ENCODE measurements at regions not wholly inside any gene's neighbourhood (a gene's known extent, or its start where the extent isn't known, plus 50 kb on each side); places are given as distances from the start of the nearest gene placed in this dataset.

DNA sequence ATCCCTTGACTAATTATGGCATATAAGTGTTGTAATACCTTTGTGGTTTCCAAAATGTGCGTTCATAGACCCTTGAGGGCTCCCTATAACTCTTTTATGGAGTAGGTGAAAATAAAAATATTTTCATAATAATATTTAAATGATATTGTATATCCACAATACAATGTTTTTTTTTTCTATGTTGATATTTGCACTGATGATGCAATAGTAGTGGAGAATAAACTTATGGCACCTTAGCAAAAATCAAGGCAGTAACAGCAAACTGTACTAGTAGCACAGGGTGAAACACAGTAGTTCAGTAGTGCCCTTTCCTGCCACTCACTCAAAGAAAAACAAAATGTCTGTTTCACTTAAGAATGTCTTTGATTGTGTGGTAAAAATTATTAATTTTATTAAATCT is 465.3 kb downstream of the C4orf33 start:
- ATAC-seq = no peak

- ATAC-seq = no peak
These were observed 466.1 kb downstream of the C4orf33 start for GRCh38 chr4:129561886-129562671.

GRCh38 chr4:129565214-129565613 is 469.3 kb downstream of the C4orf33 start:
- ATAC-seq = no peak

DNA sequence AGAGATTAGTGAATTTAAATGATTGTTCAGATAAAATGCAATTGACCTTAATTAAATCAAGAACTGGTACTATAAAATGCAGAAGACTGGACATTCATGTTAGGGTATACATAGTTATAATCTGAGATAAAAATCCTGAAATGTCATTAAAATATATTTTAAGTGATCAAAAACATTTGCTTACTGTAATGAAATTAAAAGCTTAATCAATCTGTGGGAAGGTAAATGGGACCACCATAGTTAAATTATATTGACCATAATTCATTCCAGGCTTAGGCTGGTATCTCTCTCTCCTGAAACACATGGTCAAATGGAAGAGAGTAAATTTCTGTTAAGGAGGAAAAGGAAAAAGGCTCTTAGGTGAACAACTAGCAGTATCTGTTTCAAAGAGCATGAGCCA is 474.4 kb downstream of the C4orf33 start:
- ATAC-seq = no peak

GRCh38 chr4:129578336-129578735 is 482.4 kb downstream of the C4orf33 start:
- ATAC-seq = no peak

- no peak for ATAC-seq
These were observed 485.4 kb downstream of the C4orf33 start for GRCh38 chr4:129581305-129581704.

DNA sequence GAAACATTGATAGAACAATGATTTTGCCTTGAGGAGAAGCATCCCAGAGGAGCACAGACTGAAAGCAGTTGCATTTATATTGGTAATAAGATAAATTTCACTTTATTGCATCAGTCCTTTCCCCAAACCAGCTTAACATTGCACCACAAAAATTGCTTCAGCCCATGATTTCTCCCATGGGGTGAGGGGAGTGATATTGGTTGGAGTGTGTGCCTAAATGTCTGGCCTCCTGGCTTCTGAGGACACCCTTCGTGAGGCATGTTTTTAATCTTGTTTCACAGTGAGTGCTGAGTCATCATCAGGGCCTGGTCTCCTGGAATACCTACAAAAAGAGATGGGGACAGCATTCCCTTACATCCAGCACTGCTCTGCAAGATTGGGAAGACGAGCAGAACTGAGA is 487.9 kb downstream of the C4orf33 start:
- ATAC-seq = no peak

- no peak for ATAC-seq
These were observed 502.6 kb downstream of the C4orf33 start for GRCh38 chr4:129598582-129598981.

- ATAC-seq = no peak
These were observed 504.9 kb downstream of the C4orf33 start for GRCh38 chr4:129600898-129601297.

- no peak for ATAC-seq
These were observed 506.5 kb downstream of the C4orf33 start for GRCh38 chr4:129602447-129602846.

DNA sequence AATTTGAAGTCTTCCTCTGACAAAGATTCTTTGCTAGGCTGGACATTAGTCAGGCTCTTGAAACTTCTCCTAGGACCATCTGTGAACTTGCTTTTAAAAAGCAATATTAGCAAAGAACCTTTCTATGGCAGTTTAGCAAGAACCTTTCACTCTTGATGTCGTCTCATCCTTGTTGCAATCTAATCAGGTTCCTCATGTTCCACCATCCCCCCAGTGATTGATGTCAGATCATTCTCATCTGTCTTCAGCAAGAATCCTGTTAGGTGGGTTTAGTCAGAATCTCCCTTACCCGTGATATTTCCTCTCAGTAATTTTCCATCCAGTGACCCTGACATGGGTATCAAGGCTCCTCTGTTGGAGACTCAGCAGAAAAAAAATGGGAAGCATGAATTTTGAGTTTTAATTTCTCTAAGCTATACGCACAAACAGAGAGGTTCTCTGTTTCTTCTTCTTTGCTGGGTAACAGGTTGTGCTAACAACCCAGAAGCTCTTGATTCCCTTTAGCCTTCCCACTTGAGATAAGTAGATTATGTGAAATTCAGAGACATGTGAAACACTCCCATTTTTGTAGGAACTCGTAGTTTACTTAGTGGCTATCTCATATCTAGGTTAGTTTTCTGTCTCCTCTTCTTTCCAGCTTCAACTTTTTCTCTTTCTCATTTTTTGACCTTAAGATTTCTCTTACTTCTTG is 507.4 kb downstream of the C4orf33 start:
- no peak for ATAC-seq

- no peak for ATAC-seq
These were observed 508.8 kb downstream of the C4orf33 start for GRCh38 chr4:129604632-129605255.

- no peak for ATAC-seq
These were observed 518.7 kb downstream of the C4orf33 start for GRCh38 chr4:129614611-129615010.

DNA sequence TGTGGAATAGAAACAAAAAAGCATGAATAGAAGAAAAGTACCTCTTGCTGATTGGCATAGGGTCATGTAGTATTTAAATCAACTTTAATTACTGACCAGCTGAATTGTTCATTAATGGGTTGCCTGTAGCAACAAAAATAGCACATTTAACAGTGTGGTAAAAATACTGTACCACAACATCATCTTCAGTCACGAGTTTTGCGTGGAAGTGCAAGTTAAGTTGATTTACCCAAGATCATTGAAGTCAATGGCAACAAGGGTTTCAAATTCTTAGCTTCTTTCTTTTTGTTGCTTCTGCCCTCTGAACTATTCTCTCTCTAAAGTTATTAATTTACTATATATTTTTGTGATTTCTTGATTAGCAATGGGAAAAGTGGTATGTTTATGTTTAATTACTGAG is 526.6 kb downstream of the C4orf33 start:
- no peak for ATAC-seq

DNA sequence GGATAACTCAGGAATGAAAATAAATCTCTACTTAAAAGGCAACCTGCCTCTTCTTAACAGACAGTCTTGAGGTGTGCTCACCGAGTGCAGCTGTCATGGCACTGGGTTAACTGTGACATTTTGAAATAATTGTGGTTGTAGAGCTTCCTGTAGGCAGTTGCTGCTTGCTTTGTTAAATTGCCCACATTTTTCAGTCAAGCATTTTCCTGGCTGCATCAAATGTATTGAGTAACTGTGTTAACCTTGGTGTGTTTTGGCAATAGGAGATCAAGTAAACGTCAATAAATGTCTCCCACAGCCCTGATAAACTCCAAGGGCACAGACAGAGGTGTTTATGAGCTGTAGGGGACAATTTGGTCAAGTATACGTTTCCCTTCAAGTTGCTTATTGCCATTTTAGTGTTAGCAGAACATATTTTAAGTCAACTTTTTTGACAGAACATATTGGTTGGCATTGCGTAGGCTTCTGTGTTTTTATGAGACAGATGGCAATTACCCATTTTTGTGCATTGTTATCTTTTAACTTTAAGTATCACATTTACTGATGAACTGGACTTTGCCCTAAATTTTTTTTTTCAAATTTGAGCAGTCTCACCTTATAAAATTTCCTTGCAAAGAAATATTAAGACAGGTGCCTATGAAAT is 527.4 kb downstream of the C4orf33 start:
- ATAC-seq = no peak

DNA sequence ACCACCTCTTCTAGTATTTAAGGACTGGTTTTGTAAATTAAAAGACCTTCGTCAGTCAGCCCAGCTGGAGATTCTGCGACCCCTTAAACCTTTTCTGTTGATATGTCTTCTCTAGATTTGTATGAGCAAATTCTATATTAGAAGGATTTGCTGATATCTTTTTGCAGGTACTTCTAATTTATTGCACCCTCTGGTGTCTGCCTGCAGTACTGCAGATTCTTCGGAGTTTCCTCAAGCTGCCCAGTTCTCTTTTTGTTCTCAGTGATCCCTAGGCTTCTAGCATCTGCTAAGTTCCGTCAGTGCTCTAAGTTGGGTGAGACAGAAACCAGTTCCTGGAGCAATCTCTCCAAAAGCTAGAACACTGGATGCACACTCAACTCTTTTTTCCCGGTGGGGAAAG is 545.2 kb downstream of the C4orf33 start:
- no peak for ATAC-seq

GRCh38 chr4:129645461-129645860 is 549.5 kb downstream of the C4orf33 start:
- ATAC-seq = no peak

DNA sequence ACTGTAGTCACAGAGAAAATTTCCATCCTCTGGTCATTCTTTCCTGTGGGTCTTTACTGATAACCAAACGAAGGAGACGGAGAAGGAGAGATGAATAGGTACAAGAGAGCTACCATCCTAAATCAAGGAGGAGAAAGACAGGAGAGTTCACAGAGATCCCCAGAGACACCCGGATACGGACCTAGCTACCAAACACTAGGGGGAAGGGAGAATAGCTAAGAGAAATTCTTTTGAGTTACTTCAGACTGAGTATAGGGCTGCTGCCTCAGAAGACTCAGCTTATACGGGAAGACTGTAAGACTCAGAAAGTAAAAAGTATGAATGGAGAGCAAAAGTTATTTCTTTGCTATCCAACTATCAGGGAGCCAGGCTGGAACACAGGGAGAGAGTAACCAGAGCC is 572.1 kb downstream of the C4orf33 start:
- no peak for ATAC-seq

DNA sequence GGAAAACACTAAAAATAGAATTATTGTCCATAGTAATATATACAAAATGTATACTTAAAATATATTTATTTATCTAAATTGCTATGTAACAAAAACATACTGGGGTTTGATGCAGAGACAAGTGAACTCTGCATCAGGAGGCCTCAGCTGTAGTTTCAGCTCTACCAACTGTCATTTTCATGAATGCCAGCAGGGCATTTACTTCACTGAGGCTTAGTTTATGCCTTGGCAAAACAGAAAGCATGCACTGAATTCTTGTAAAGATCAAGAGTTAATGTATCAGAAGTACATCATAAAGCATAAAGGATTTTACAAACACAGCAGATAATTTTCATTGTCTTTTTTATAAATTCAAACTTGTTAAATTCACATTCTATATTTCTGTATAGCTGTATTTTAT is 577.0 kb downstream of the C4orf33 start:
- ATAC-seq = no peak

GRCh38 chr4:129675036-129675435 is 579.1 kb downstream of the C4orf33 start:
- ATAC-seq = no peak

GRCh38 chr4:129676934-129677333 is 581.0 kb downstream of the C4orf33 start:
- ATAC-seq = no peak

DNA sequence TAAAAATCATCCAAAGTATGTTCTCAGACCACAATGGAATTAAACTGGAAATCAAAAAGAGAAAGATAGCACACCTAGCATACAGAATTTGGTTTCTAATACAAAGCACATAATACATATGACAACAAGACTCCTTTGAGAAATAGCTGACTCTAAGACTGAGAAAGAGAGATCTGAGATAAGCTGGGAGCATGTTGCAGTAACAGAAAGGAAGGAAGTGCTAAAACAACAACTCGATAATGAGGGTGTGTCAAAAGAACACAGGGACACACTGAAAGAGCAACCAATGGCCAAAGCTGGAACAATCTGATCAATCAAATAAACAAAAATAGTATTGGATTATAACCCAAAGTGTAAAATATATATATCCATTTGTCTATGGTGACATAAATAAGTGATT is 586.6 kb downstream of the C4orf33 start:
- no peak for ATAC-seq

GRCh38 chr4:129707949-129708348 is 612.0 kb downstream of the C4orf33 start:
- no peak for ATAC-seq

Data from esophagus mucosa (tissue), 1 donor.